Liver (tissue), 8 donors: ENCODE measurements at regions not wholly inside any gene's neighbourhood (a gene's known extent, or its start where the extent isn't known, plus 50 kb on each side); places are given as distances from the start of the nearest gene placed in this dataset.

Source experiments
- DNase-seq: peaks from one replicate; pipeline ENCODE4 v3.0.0-alpha.2; 2017; ENCODE audit warnings: low spot score
- H3K27ac ChIP-seq, 2 donors: one replicate each; pipeline ENCODE4 v1.7.0; 2013; ENCODE audit warnings: inconsistent platforms in 2 of 2, low read length in 2 of 2, control low read depth in 1 of 2, low read depth in 1 of 2, mild to moderate bottlenecking in 1 of 2
- H3K27me3 ChIP-seq, 4 donors: one replicate each; pipeline versions ENCODE4 v1.6.1 to v1.7.0; 2013; ENCODE audit warnings: low read length in 3 of 4, inconsistent platforms in 1 of 4, mild to moderate bottlenecking in 1 of 4, moderate library complexity in 1 of 4; ENCODE audit not compliant: control insufficient read depth in 4 of 4, insufficient read depth in 4 of 4
- H3K36me3 ChIP-seq, 4 donors: one replicate each; pipeline versions ENCODE4 v1.6.1 to v1.7.0; 2013; ENCODE audit warnings: low read length in 3 of 4, mild to moderate bottlenecking in 3 of 4, low read depth in 1 of 4, moderate library complexity in 1 of 4; ENCODE audit not compliant: control insufficient read depth in 4 of 4, insufficient read depth in 3 of 4
- H3K4me1 ChIP-seq, 4 donors: one replicate each; pipeline versions ENCODE4 v1.6.1 to v1.7.0; 2013; ENCODE audit warnings: low read length in 3 of 4, mild to moderate bottlenecking in 3 of 4, moderate library complexity in 1 of 4; ENCODE audit not compliant: control insufficient read depth in 4 of 4, insufficient read depth in 4 of 4
- H3K4me3 ChIP-seq, 3 donors: one replicate each; pipeline versions ENCODE4 v1.6.1 to v1.7.0; 2013; ENCODE audit warnings: low read length in 3 of 3, control low read depth in 1 of 3, low read depth in 1 of 3, mild to moderate bottlenecking in 1 of 3
- H3K9ac ChIP-seq, 2 donors: one replicate each; pipeline ENCODE4 v1.7.0; 2013; ENCODE audit warnings: low read length in 2 of 2, mild to moderate bottlenecking in 2 of 2, moderate library complexity in 2 of 2, control low read depth in 1 of 2, low read depth in 1 of 2
- H3K9me3 ChIP-seq, 4 donors: one replicate each; pipeline versions ENCODE4 v1.6.1 to v1.7.0; 2013; ENCODE audit warnings: low read length in 3 of 4; ENCODE audit not compliant: control insufficient read depth in 4 of 4
- EGR1 ChIP-seq, 2 donors: IDR thresholded peaks; 2 replicates each; pipeline ENCODE4 v1.6.1; 2016 to 2018; ENCODE audit warnings: antibody characterized with exemption in 2 of 2, low read depth in 2 of 2
- FOXA1 ChIP-seq: IDR thresholded peaks from 2 replicates; pipeline ENCODE4 v1.6.1; 2016; ENCODE audit warnings: antibody characterized with exemption
- FOXA2 ChIP-seq: IDR thresholded peaks from 2 replicates; pipeline ENCODE4 v1.6.1; 2016; ENCODE audit warnings: antibody characterized with exemption
- GABPA ChIP-seq, 2 donors: IDR thresholded peaks in 1 of 2; conservative IDR thresholded peaks in 1 of 2; 2 replicates each; pipeline ENCODE4 v1.6.1; 2016; ENCODE audit warnings: antibody characterized with exemption in 2 of 2, mild to moderate bottlenecking in 1 of 2, moderate library complexity in 1 of 2
- HNF4A ChIP-seq, 2 donors: conservative IDR thresholded peaks; 2 replicates each; pipeline ENCODE4 v1.6.1; 2016; ENCODE audit warnings: antibody characterized with exemption in 2 of 2, mild to moderate bottlenecking in 2 of 2
- JUND ChIP-seq, 2 donors: IDR thresholded peaks; 2 replicates each; pipeline ENCODE4 v1.6.1; 2016; ENCODE audit warnings: antibody characterized with exemption in 2 of 2
- NR2F2 ChIP-seq: IDR thresholded peaks from 2 replicates; pipeline ENCODE4 v1.6.1; 2016; ENCODE audit warnings: antibody characterized with exemption
- RAD21 ChIP-seq, 2 donors: IDR thresholded peaks; 2 replicates each; pipeline ENCODE4 v1.6.1; 2016; ENCODE audit warnings: antibody characterized with exemption in 2 of 2, mild to moderate bottlenecking in 2 of 2
- SP1 ChIP-seq: IDR thresholded peaks from 2 replicates; pipeline ENCODE4 v1.6.1; 2018; ENCODE audit warnings: antibody characterized with exemption, mild to moderate bottlenecking
- WGBS: extraction: QIAGEN DNeasy Blood & Tissue Kit; methylation state at CpG from one replicate; pipeline ENCODE4 v1.1.7; 2013; 5-methylcytosine and 5-hydroxymethylcytosine counted together
- TF ChIP-seq, protein P1 (sequence below): IDR thresholded peaks from 2 replicates; pipeline ENCODE4 v1.6.1; 2016; ENCODE audit warnings: antibody characterized with exemption, mild to moderate bottlenecking
- TF ChIP-seq, protein P2 (sequence below): fragments of 150-350 bp; IDR thresholded peaks from 2 replicates; pipeline ENCODE4 v1.5.1; 2017; ENCODE audit warnings: improper control_type of control experiment, low read depth, low read length; ENCODE audit not compliant: missing input control
- TF ChIP-seq, protein P3 (sequence below): IDR thresholded peaks from 2 replicates; pipeline ENCODE4 v1.6.1; 2016; ENCODE audit warnings: antibody characterized with exemption
- TF ChIP-seq, protein P4 (sequence below): IDR thresholded peaks from 2 replicates; pipeline ENCODE4 v1.6.1; 2016; ENCODE audit warnings: antibody characterized with exemption
- donor health status: healthy.
- donor health status: healthy.
- donor health status: healthy.
- donor health status: healthy.
- donor health status: healthy.

DNA sequence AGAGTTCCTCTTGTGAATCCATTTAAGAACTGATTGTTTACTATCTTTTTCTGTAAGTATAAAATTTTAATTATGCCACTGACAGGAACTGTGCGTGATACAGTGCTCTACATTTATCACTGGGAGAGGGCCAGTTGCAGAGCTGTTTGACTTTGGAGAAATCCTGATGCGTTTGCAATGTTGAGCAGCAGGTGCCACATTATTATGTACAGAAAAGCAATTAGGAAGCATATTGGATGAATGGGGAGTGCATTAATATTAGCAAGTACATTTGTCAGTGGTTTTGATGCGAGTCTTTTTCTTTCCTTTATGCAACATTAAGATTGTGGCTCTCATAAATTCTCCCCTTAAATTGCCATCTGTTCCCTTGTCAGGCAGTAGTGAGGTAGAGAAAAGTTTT is 302.3 kb upstream of the FANCL start:
- Histone ChIP-seq H3K36me3 (no peaks in the 10 kb centered on the region), H3K27ac (no peak overlapping the region), H3K27me3 (no peaks in the 10 kb centered on the region), H3K4me3 (no peak overlapping the region), H3K9me3 (no peaks in the 10 kb centered on the region), H3K4me1 (no peaks in the 10 kb centered on the region), H3K9ac (no peak overlapping the region)
- WGBS, result 79% methylated on average over 3 of the region's 3 CpGs
- TF ChIP-seq JUND (IDR thresholded peaks at IDR 0.05), result no peak
- no peak for TF ChIP-seq FOXA2
- TF ChIP-seq, protein P1, sequence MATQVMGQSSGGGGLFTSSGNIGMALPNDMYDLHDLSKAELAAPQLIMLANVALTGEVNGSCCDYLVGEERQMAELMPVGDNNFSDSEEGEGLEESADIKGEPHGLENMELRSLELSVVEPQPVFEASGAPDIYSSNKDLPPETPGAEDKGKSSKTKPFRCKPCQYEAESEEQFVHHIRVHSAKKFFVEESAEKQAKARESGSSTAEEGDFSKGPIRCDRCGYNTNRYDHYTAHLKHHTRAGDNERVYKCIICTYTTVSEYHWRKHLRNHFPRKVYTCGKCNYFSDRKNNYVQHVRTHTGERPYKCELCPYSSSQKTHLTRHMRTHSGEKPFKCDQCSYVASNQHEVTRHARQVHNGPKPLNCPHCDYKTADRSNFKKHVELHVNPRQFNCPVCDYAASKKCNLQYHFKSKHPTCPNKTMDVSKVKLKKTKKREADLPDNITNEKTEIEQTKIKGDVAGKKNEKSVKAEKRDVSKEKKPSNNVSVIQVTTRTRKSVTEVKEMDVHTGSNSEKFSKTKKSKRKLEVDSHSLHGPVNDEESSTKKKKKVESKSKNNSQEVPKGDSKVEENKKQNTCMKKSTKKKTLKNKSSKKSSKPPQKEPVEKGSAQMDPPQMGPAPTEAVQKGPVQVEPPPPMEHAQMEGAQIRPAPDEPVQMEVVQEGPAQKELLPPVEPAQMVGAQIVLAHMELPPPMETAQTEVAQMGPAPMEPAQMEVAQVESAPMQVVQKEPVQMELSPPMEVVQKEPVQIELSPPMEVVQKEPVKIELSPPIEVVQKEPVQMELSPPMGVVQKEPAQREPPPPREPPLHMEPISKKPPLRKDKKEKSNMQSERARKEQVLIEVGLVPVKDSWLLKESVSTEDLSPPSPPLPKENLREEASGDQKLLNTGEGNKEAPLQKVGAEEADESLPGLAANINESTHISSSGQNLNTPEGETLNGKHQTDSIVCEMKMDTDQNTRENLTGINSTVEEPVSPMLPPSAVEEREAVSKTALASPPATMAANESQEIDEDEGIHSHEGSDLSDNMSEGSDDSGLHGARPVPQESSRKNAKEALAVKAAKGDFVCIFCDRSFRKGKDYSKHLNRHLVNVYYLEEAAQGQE, result no peak
- TF ChIP-seq, protein P2, sequence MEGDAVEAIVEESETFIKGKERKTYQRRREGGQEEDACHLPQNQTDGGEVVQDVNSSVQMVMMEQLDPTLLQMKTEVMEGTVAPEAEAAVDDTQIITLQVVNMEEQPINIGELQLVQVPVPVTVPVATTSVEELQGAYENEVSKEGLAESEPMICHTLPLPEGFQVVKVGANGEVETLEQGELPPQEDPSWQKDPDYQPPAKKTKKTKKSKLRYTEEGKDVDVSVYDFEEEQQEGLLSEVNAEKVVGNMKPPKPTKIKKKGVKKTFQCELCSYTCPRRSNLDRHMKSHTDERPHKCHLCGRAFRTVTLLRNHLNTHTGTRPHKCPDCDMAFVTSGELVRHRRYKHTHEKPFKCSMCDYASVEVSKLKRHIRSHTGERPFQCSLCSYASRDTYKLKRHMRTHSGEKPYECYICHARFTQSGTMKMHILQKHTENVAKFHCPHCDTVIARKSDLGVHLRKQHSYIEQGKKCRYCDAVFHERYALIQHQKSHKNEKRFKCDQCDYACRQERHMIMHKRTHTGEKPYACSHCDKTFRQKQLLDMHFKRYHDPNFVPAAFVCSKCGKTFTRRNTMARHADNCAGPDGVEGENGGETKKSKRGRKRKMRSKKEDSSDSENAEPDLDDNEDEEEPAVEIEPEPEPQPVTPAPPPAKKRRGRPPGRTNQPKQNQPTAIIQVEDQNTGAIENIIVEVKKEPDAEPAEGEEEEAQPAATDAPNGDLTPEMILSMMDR, result no peak
- TF ChIP-seq, protein P3, sequence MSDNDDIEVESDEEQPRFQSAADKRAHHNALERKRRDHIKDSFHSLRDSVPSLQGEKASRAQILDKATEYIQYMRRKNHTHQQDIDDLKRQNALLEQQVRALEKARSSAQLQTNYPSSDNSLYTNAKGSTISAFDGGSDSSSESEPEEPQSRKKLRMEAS, result no peak
- TF ChIP-seq GABPA (IDR thresholded peaks at IDR 0.05 in 1 of 2, conservative IDR thresholded peaks at IDR 0.05 in 1 of 2), result no peak
- no peak for TF ChIP-seq EGR1 (IDR thresholded peaks at IDR 0.05; ENCODE audit: low read depth in 2 of 2)
- TF ChIP-seq FOXA1, result no peak
- no peak for TF ChIP-seq RAD21 (IDR thresholded peaks at IDR 0.05)
- no peak for TF ChIP-seq HNF4A (conservative IDR thresholded peaks at IDR 0.05)
- TF ChIP-seq, protein P4, sequence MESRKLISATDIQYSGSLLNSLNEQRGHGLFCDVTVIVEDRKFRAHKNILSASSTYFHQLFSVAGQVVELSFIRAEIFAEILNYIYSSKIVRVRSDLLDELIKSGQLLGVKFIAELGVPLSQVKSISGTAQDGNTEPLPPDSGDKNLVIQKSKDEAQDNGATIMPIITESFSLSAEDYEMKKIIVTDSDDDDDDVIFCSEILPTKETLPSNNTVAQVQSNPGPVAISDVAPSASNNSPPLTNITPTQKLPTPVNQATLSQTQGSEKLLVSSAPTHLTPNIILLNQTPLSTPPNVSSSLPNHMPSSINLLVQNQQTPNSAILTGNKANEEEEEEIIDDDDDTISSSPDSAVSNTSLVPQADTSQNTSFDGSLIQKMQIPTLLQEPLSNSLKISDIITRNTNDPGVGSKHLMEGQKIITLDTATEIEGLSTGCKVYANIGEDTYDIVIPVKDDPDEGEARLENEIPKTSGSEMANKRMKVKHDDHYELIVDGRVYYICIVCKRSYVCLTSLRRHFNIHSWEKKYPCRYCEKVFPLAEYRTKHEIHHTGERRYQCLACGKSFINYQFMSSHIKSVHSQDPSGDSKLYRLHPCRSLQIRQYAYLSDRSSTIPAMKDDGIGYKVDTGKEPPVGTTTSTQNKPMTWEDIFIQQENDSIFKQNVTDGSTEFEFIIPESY, result no peak
- no peak for DNase-seq

DNA sequence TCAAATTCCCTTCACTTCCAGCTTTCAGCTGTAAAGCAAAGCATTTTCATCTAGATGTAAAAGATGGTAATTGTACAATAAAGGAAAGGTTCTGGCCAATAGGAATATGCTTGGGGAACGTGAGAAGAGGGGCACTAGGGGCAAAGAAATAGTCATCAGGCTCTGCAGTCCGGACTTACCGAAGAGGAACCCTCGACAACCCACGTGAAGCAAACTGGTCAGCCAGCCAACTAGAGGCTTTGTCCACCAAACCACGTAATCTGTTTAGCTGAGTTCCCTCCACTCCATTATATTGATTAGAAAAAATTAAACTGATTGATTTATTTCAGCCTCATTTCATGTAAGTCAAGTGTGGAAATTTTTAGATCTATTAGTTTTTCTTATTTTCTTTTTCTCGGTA is 300.4 kb upstream of the FANCL start:
- DNase-seq, result no peak
- Histone ChIP-seq H3K27ac (no peak overlapping the region), H3K9me3 (no peaks in the 10 kb centered on the region), H3K4me1 (no peaks in the 10 kb centered on the region), H3K9ac (no peak overlapping the region), H3K4me3 (no peak overlapping the region), H3K27me3 (no peaks in the 10 kb centered on the region), H3K36me3 (no peaks in the 10 kb centered on the region)
- 73% methylated on average over 7 of the region's 7 CpGs for WGBS
- no peak for TF ChIP-seq NR2F2
- no peak for TF ChIP-seq SP1
- no peak for TF ChIP-seq JUND (IDR thresholded peaks at IDR 0.05)
- TF ChIP-seq GABPA (IDR thresholded peaks at IDR 0.05 in 1 of 2, conservative IDR thresholded peaks at IDR 0.05 in 1 of 2), result no peak
- no peak for TF ChIP-seq FOXA1
- TF ChIP-seq, protein P3, result no peak
- TF ChIP-seq, protein P2, result no peak
